A673 (cell line): ENCODE measurements at regions not wholly inside any gene's neighbourhood (a gene's known extent, or its start where the extent isn't known, plus 50 kb on each side); places are given as distances from the start of the nearest gene placed in this dataset.

Experiments
- EZH2 ChIP-seq: fragments of 200-600 bp; sonication (generic); IDR thresholded peaks from 2 replicates; pipeline ENCODE4 v1.6.1; 2017; ENCODE audit warnings: borderline replicate concordance, low read depth, mild to moderate bottlenecking, mixed read lengths, antibody characterized with exemption, low read length; ENCODE audit not compliant: poor library complexity, severe bottlenecking
- TF ChIP-seq, protein P1 (sequence below): fragments of 300-800, 200-600 bp; sonication (generic); conservative IDR thresholded peaks from 2 replicates; pipeline ENCODE4 v1.5.1; 2017; ENCODE audit warnings: low read depth, mild to moderate bottlenecking, antibody characterized with exemption, low read length, moderate library complexity, mixed read lengths

DNA sequence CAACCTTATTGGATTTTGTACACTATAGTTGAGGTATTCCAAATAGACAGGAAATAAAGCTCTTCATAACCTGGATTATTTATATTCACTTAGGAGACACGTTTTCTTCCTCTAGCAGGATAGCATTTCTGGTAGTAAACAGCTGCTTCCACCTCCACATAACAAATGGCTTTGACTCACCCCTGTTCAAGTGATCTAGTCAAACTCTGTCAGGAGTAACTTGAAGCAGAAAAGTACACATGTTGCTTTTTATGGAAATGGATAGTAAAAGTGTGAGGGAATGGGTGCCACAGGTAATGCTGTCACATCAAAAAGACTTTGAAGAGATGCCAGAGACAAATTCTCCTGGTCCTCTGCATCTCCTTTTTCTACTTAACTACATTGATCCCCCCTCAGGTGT lies 258.7 kb upstream of the SLC7A11 start:
- TF ChIP-seq, protein P1, sequence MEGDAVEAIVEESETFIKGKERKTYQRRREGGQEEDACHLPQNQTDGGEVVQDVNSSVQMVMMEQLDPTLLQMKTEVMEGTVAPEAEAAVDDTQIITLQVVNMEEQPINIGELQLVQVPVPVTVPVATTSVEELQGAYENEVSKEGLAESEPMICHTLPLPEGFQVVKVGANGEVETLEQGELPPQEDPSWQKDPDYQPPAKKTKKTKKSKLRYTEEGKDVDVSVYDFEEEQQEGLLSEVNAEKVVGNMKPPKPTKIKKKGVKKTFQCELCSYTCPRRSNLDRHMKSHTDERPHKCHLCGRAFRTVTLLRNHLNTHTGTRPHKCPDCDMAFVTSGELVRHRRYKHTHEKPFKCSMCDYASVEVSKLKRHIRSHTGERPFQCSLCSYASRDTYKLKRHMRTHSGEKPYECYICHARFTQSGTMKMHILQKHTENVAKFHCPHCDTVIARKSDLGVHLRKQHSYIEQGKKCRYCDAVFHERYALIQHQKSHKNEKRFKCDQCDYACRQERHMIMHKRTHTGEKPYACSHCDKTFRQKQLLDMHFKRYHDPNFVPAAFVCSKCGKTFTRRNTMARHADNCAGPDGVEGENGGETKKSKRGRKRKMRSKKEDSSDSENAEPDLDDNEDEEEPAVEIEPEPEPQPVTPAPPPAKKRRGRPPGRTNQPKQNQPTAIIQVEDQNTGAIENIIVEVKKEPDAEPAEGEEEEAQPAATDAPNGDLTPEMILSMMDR: no peak
- no peak for TF ChIP-seq EZH2
